GM12878 (cell line): ENCODE measurements at regions not wholly inside any gene's neighbourhood (a gene's known extent, or its start where the extent isn't known, plus 50 kb on each side); places are given as distances from the start of the nearest gene placed in this dataset.

Source experiments
- ATAC-seq: fragments of 200-7000 bp; cut with Tn5 transposase; 3 replicates; pipeline ENCODE4 v1.9.1; 2020; ENCODE audit warnings: mild to moderate bottlenecking, moderate library complexity
- BruUV-seq: library from RNA; stranded (reverse); fragments of 400-500 nt; replicated peaks from 2 replicates; lab custom pipeline; 2021; lab: Mats Ljungman, UMichigan
- CTCF ChIA-PET: fragments of 300-600 bp; sonication (Branson Sonifier 250); formaldehyde crosslinking; extraction: SDS; loops from one replicate; lab custom pipeline; 2021; ENCODE audit warnings: inconsistent platforms; lab: Yijun Ruan, JAX
- POLR2A ChIA-PET: fragments of 350-600 bp; formaldehyde crosslinking; extraction: SDS; loops from one replicate; lab custom pipeline; 2021; ENCODE audit warnings: inconsistent platforms; lab: Charles Lee
- RAD21 ChIA-PET: fragments of 300-600 bp; sonication (Branson Sonifier 250); formaldehyde crosslinking; loops from one replicate; lab custom pipeline; 2023; ENCODE audit warnings: antibody characterized with exemption; ENCODE audit not compliant: unreplicated experiment; lab: Charles Lee
- SMC1A ChIA-PET: fragments of 300-600 bp; sonication (Branson Sonifier 250); formaldehyde crosslinking; loops from one replicate; lab custom pipeline; 2023; ENCODE audit not compliant: unreplicated experiment, uncharacterized antibody; lab: Charles Lee
- DNase-seq: peaks from one replicate; pipeline ENCODE4 v3.0.0-alpha.2; 2011; ENCODE audit warnings: low read depth, low spot score
- FAIRE-seq: peaks from 3 replicates; lab custom pipeline; 2011; peaks lifted over from hg19 to GRCh38; lab: Jason Lieb, UNC
- H2AFZ ChIP-seq: 2 replicates; pipeline ENCODE4 v1.6.0; 2011; ENCODE audit warnings: low read depth, low read length, control low read depth; ENCODE audit not compliant: control insufficient read depth
- H3K27ac ChIP-seq: 2 replicates; pipeline ENCODE4 v1.5.1; 2011; ENCODE audit warnings: control low read depth; ENCODE audit not compliant: control insufficient read depth, insufficient read depth
- H3K27me3 ChIP-seq, 2 experiments: replicated peaks in 1 of 2; 2 replicates each; pipeline versions ENCODE4 v1.6.0 to v1.6.1; 2011; ENCODE audit warnings: low read length in 1 of 2; ENCODE audit not compliant: control insufficient read depth in 2 of 2, insufficient read depth in 2 of 2
- H3K36me3 ChIP-seq, 2 experiments: 2 replicates each; pipeline ENCODE4 v1.5.1; 2011; ENCODE audit warnings: low read length in 1 of 2; ENCODE audit not compliant: control insufficient read depth in 2 of 2, insufficient read depth in 2 of 2
- H3K4me1 ChIP-seq: 2 replicates; pipeline ENCODE4 v1.6.1; 2011; ENCODE audit warnings: mild to moderate bottlenecking, low read length, moderate library complexity, mixed read lengths; ENCODE audit not compliant: control insufficient read depth, insufficient read depth
- H3K4me2 ChIP-seq: 2 replicates; pipeline ENCODE4 v1.6.0; 2011; ENCODE audit warnings: control low read depth; ENCODE audit not compliant: control insufficient read depth, insufficient read depth
- H3K4me3 ChIP-seq: fragments of 200-600 bp; sonication (generic); 2 replicates; pipeline ENCODE4 v1.5.1; 2016
- H3K79me2 ChIP-seq: 2 replicates; pipeline ENCODE4 v1.6.0; 2011; ENCODE audit warnings: low read length; ENCODE audit not compliant: control insufficient read depth, insufficient read depth
- H3K9ac ChIP-seq: 2 replicates; pipeline ENCODE4 v1.8.0; 2011; ENCODE audit warnings: low read length, control low read depth, mixed read lengths; ENCODE audit not compliant: control insufficient read depth, insufficient read depth
- H3K9me3 ChIP-seq: replicated peaks from 3 replicates; pipeline ENCODE4 v1.5.1; 2011; ENCODE audit warnings: mild to moderate bottlenecking, low read length; ENCODE audit not compliant: control insufficient read depth, insufficient read depth
- H4K20me1 ChIP-seq: 2 replicates; pipeline ENCODE4 v1.6.0; 2011; ENCODE audit not compliant: control insufficient read depth, insufficient read depth
- CBFB ChIP-seq: IDR thresholded peaks from 2 replicates; pipeline ENCODE4 v1.6.1; 2016; ENCODE audit warnings: antibody characterized with exemption, low read depth
- CEBPB ChIP-seq, 2 experiments: fragments of 150-350 bp in 1 of 2; IDR thresholded peaks; 2 replicates each; pipeline ENCODE4 v1.6.1; 2012 to 2014; ENCODE audit warnings: low read depth in 2 of 2, low read length in 2 of 2, borderline replicate concordance in 1 of 2, inconsistent platforms in 1 of 2
- E2F8 ChIP-seq: fragments of 450-650 bp; IDR thresholded peaks from 2 replicates; pipeline ENCODE4 v1.6.1; 2018; ENCODE audit warnings: mild to moderate bottlenecking, low read depth, moderate library complexity; ENCODE audit not compliant: partially characterized antibody
- JUNB ChIP-seq: IDR thresholded peaks from 2 replicates; pipeline ENCODE4 v1.6.1; 2016; ENCODE audit warnings: antibody characterized with exemption, mild to moderate bottlenecking
- MLLT1 ChIP-seq: fragments of 450-650 bp; IDR thresholded peaks from 2 replicates; pipeline ENCODE4 v1.6.1; 2016; ENCODE audit warnings: mild to moderate bottlenecking
- POLR2AphosphoS2 ChIP-seq: IDR thresholded peaks from 2 replicates; pipeline ENCODE4 v1.6.1; 2011; ENCODE audit warnings: low read depth, mild to moderate bottlenecking, low read length, improper control_type of control experiment, moderate library complexity
- WGBS: methylation state at CpG from one replicate; pipeline ENCODE4 v1.1.6; 2016; ENCODE audit warnings: low lambda C conversion rate; ENCODE audit not compliant: insufficient replicate concordance, insufficient coverage; ENCODE audit errors: missing lambda C conversion rate; 5-methylcytosine and 5-hydroxymethylcytosine counted together
- in situ Hi-C: fragments of 300-500 bp; cut with MboI; formaldehyde crosslinking; loops from 9 replicates; pipeline ENCODE4 v1.14.3; 2018; ENCODE audit warnings: mixed read lengths
- intact Hi-C: fragments of 100-400 bp; cut with micrococcal nuclease; formaldehyde crosslinking; loops from one replicate; pipeline ENCODE4 v1.14.2; 2022; ENCODE audit not compliant: unreplicated experiment

- no peak for TF ChIP-seq E2F8
- TF ChIP-seq CEBPB (IDR thresholded peaks at IDR 0.05; ENCODE audit: borderline replicate concordance in 1 of 2, low read depth in 2 of 2, low read length in 2 of 2) = no peak
- no peak for TF ChIP-seq POLR2AphosphoS2
Observed at GRCh38 chr4:186930024-186930423, 206.4 kb upstream of the FAT1 start (continued).

GRCh38 chr4:186931519-186931918 lies 207.9 kb upstream of the FAT1 start:
- no peaks in the 10 kb centered on the region for H3K27me3 ChIP-seq
- no peaks in the 10 kb centered on the region for H4K20me1 ChIP-seq
- no peaks in the 10 kb centered on the region for H3K79me2 ChIP-seq
- intact Hi-C loops (no loop called here), in situ Hi-C loops (no loop called here)
- TF ChIP-seq CBFB (no peak), JUNB (no peak), MLLT1 (no peak)
- POLR2A ChIA-PET = no interaction called here
- H3K9me3 ChIP-seq = no peaks in the 10 kb centered on the region
- H3K4me1 ChIP-seq = no peaks in the 10 kb centered on the region
- H3K4me2 ChIP-seq = no peak overlapping the region
- DNase-seq (no peak), ATAC-seq (no peak), FAIRE-seq (no peak)
- no peak overlapping the region for H2AFZ ChIP-seq
- no TSS peak for BruUV-seq
- CTCF ChIA-PET = no interaction called here
- H3K9ac ChIP-seq = no peak overlapping the region
- H3K27ac ChIP-seq = no peak overlapping the region
- RAD21 ChIA-PET = no interaction called here
- no peak overlapping the region for H3K4me3 ChIP-seq
- WGBS = 0% methylated on average over 2 of the region's 2 CpGs
- H3K36me3 ChIP-seq = no peaks in the 10 kb centered on the region
- SMC1A ChIA-PET = no interaction called here
